ENCODE measurements at regions not wholly inside any gene's neighbourhood (a gene's known extent, or its start where the extent isn't known, plus 50 kb on each side); places are given as distances from the start of the nearest gene placed in this dataset.
"Not testable (repeated sequence)": the region's sequence is repeated elsewhere in the genome, so short reads cannot be mapped to it uniquely, and the experiment has no call there.

DNA sequence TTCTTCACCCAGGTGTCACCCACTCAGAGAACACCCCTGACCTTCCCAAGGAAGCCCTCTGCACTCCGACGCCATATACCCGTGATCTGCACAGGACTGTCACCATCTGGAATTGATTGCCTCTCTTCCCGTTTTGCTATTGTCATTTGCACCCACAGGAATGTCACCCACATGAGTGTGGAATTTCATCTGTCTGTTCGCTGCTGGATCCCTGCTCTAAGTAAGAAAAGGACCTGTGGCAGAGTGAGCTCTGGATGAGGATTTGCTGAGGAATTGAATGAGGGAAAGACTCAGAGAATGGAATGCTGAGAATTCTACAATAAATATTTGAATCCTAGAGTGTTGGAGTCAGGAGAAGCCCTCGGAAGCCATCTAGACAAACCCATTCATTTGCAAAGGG is 233.6 kb upstream of the SULF2 start:
- not testable (repeated sequence) for H3K27ac ChIP-seq (ENCODE audit: low read depth, low read length); H3K4me1 ChIP-seq (ENCODE audit: control insufficient read depth in 3 of 3, insufficient read depth in 3 of 3, low read length in 3 of 3); H3K9ac ChIP-seq (ENCODE audit: low read depth in 1 of 3, low read length in 3 of 3); H3K4me3 ChIP-seq (ENCODE audit: low read length in 3 of 3); H3K9me3 ChIP-seq (ENCODE audit: control insufficient read depth in 3 of 3, low read length in 3 of 3); H3K36me3 ChIP-seq (ENCODE audit: control insufficient read depth in 3 of 3, insufficient read depth in 3 of 3, low read length in 3 of 3)
- H3K27me3 ChIP-seq (ENCODE audit: control insufficient read depth in 3 of 3, insufficient read depth in 3 of 3, low read length in 3 of 3) = peaks cover 4 to 15% (median 9%) of the 10 kb centered on the region in 3 donors

DNA sequence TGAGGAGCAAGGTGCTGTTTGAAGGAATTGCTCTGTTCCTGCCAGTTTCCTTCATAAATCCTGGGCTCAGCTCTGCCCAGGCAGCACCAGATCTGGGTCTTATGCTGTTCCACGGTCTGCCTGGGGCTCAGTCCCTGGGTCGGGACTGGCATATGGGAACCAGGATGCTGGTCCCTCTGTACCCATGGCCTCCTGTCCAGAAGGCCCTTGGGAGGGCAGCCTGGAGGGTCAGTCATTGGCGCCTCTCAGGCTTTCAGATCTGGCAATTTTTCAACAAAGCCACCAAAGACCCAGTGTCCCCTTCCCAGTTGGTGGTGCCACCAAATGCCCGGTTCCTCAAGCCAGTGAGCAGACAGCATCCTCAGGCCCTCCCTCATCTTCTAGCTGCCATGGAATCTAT is 232.7 kb upstream of the SULF2 start:
- no peak overlapping the region for H3K9ac ChIP-seq (ENCODE audit: low read depth in 1 of 3, low read length in 3 of 3)
- H3K9me3 ChIP-seq (ENCODE audit: control insufficient read depth in 3 of 3, low read length in 3 of 3) = peaks cover 0 to 2% (median 0%) of the 10 kb centered on the region in 3 donors
- no peaks in the 10 kb centered on the region for H3K36me3 ChIP-seq (ENCODE audit: control insufficient read depth in 3 of 3, insufficient read depth in 3 of 3, low read length in 3 of 3)
- no peak overlapping the region for H3K27ac ChIP-seq (ENCODE audit: low read depth, low read length)
- H3K4me1 ChIP-seq (ENCODE audit: control insufficient read depth in 3 of 3, insufficient read depth in 3 of 3, low read length in 3 of 3) = peaks cover 0 to 2% (median 0%) of the 10 kb centered on the region in 3 donors
- H3K4me3 ChIP-seq (ENCODE audit: low read length in 3 of 3) = no peak overlapping the region
- H3K27me3 ChIP-seq (ENCODE audit: control insufficient read depth in 3 of 3, insufficient read depth in 3 of 3, low read length in 3 of 3) = peaks cover 4 to 15% (median 9%) of the 10 kb centered on the region in 3 donors

DNA sequence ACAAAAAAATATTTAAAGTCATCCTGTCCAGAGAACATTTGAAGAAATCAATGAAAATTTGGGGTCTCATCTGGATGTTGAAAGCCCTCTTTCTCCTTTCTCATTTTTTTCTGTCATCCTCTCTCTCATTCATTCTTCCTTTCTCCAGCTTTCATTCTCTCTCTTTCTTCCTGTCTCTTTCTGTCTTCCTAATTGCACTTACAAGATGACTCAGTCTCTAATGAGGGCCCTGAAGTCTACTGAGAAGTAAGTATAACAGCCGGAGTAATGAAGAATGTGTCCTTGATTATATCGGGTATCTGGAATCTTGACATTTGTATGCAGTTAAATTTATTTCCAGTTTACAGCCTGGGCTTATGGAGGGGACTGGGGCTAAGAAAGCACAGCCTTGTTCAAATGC is 232.2 kb upstream of the SULF2 start:
- H3K4me1 ChIP-seq (ENCODE audit: control insufficient read depth in 3 of 3, insufficient read depth in 3 of 3, low read length in 3 of 3) = peaks cover 0 to 2% (median 0%) of the 10 kb centered on the region in 3 donors
- H3K27me3 ChIP-seq (ENCODE audit: control insufficient read depth in 3 of 3, insufficient read depth in 3 of 3, low read length in 3 of 3) = peaks cover 4 to 15% (median 9%) of the 10 kb centered on the region in 3 donors
- H3K9me3 ChIP-seq (ENCODE audit: control insufficient read depth in 3 of 3, low read length in 3 of 3) = peaks cover 0 to 2% (median 0%) of the 10 kb centered on the region in 3 donors
- no peak overlapping the region for H3K4me3 ChIP-seq (ENCODE audit: low read length in 3 of 3)
- H3K36me3 ChIP-seq (ENCODE audit: control insufficient read depth in 3 of 3, insufficient read depth in 3 of 3, low read length in 3 of 3) = no peaks in the 10 kb centered on the region
- H3K9ac ChIP-seq (ENCODE audit: low read depth in 1 of 3, low read length in 3 of 3) = no peak overlapping the region
- H3K27ac ChIP-seq (ENCODE audit: low read depth, low read length) = no peak overlapping the region

DNA sequence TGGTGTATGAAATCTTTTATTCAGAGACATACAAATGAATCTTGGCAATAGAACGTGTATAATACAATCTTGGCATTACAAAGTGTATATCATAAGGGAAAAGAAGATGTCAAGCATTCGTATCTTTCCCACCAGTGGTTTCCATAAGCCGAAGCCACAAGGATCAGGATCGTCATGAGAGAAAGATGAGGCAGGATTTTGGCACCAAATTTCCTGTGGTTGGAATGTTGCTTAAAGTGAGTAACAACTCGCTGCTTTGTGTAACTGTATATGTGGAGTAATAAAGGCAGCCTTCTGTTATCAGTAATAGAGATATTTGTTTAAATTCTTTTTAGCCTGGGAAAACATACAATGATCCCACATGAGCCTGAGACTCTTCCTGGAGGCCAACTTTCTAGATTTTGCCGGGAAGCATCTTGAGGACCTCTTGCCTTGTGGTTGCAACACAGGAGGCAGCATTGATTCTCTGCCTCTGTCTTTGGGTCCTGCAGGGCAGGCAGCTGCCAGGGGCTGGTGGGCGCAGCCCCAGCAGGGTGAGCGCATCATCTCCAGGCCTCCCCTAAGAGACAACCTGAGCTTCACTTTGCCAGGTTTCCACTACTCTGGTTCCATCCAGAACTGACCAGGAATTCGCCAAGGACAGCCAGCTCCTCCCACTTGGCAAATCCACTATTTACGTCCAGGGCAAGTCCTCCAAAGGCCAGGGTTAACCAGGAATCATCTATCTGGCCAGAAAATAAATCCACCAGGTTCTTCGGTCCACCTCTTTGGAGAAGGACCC is 230.9 kb upstream of the SULF2 start:
- H3K36me3 ChIP-seq (ENCODE audit: control insufficient read depth in 3 of 3, insufficient read depth in 3 of 3, low read length in 3 of 3) = no peaks in the 10 kb centered on the region
- peaks cover 0 to 2% (median 0%) of the 10 kb centered on the region in 3 donors for H3K9me3 ChIP-seq (ENCODE audit: control insufficient read depth in 3 of 3, low read length in 3 of 3)
- no peak overlapping the region for H3K9ac ChIP-seq (ENCODE audit: low read depth in 1 of 3, low read length in 3 of 3)
- peaks cover 3 to 15% (median 4%) of the 10 kb centered on the region in 3 donors for H3K27me3 ChIP-seq (ENCODE audit: control insufficient read depth in 3 of 3, insufficient read depth in 3 of 3, low read length in 3 of 3)
- H3K4me1 ChIP-seq (ENCODE audit: control insufficient read depth in 3 of 3, insufficient read depth in 3 of 3, low read length in 3 of 3) = peaks cover 0 to 2% (median 0%) of the 10 kb centered on the region in 3 donors
- no peak overlapping the region for H3K4me3 ChIP-seq (ENCODE audit: low read length in 3 of 3)
- H3K27ac ChIP-seq (ENCODE audit: low read depth, low read length) = no peak overlapping the region

DNA sequence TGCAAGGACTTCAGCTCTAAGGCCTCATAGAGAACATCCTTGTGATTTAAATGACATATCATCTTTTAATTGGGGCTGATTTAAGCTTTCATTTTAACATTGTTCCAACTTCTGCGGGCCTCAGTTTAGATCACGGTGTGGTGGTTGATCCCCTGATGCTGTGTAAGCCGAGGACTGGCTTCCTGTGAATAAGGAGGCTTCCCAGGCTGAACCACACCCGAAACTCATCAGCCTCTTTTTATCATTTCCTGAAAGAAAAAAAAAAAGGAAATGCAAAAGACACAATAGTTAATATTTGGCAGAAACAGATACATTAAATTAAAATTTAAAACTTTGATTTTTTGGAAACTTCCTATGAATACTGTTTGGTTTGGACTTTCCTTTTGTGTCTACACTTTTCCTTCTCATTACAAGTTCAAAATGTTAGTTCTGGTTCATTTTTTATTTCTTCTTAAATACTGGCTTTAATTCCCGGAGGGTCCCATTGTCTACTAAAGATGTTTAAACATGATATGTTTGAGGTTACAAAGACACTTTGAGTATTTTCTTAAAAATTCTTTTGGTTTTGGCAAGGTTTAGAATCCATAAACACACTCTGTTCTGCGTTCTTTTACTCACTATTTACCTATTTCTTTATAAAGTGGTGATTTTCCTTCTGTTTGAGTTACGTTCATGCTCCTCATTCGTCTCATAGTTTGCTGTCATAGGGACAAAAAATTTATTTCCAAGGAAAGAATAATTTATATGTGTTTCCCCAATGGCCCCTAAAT is 230.0 kb upstream of the SULF2 start:
- peaks cover 0 to 2% (median 0%) of the 10 kb centered on the region in 3 donors for H3K4me1 ChIP-seq (ENCODE audit: control insufficient read depth in 3 of 3, insufficient read depth in 3 of 3, low read length in 3 of 3)
- no peak overlapping the region for H3K27ac ChIP-seq (ENCODE audit: low read depth, low read length)
- peaks cover 0 to 2% (median 0%) of the 10 kb centered on the region in 3 donors for H3K9me3 ChIP-seq (ENCODE audit: control insufficient read depth in 3 of 3, low read length in 3 of 3)
- no peaks in the 10 kb centered on the region for H3K36me3 ChIP-seq (ENCODE audit: control insufficient read depth in 3 of 3, insufficient read depth in 3 of 3, low read length in 3 of 3)
- no peak overlapping the region for H3K9ac ChIP-seq (ENCODE audit: low read depth in 1 of 3, low read length in 3 of 3)
- peaks cover 3 to 12% (median 4%) of the 10 kb centered on the region in 3 donors for H3K27me3 ChIP-seq (ENCODE audit: control insufficient read depth in 3 of 3, insufficient read depth in 3 of 3, low read length in 3 of 3)
- no peak overlapping the region for H3K4me3 ChIP-seq (ENCODE audit: low read length in 3 of 3)

DNA sequence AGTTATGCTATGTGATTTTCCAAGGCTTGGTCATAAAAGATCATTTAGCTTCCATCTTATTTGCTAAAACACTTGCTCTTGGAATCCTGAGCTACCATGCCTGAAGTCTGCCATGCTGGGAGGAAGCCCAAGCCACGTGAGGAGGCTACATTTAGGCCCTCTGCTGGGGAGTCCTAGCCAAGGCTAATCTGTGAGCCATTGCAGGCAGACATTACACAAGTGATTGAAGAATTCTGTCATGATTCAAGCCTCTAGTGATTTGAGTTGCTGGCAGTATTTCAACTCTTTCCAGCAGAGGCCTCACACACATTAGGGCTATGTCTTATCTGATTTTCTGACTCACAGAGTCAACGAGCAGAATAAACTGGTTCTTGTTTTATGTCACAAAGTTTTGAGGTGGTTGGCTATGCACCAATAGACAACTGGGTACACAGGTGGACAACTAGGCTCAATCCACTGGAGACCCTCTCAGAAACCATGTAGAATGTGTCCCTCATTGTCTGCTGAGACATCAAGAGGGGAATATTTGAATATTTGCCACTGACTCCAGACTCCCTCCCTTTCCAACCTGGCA is 227.2 kb upstream of the SULF2 start:
- H3K9me3 ChIP-seq (ENCODE audit: control insufficient read depth in 3 of 3, low read length in 3 of 3) = no peaks in the 10 kb centered on the region
- no peaks in the 10 kb centered on the region for H3K36me3 ChIP-seq (ENCODE audit: control insufficient read depth in 3 of 3, insufficient read depth in 3 of 3, low read length in 3 of 3)
- peaks cover 0 to 3% (median 0%) of the 10 kb centered on the region in 3 donors for H3K4me1 ChIP-seq (ENCODE audit: control insufficient read depth in 3 of 3, insufficient read depth in 3 of 3, low read length in 3 of 3)
- no peak overlapping the region for H3K27ac ChIP-seq (ENCODE audit: low read depth, low read length)
- no peak overlapping the region for H3K9ac ChIP-seq (ENCODE audit: low read depth in 1 of 3, low read length in 3 of 3)
- H3K27me3 ChIP-seq (ENCODE audit: control insufficient read depth in 3 of 3, insufficient read depth in 3 of 3, low read length in 3 of 3) = peaks cover 0 to 3% (median 0%) of the 10 kb centered on the region in 3 donors
- H3K4me3 ChIP-seq (ENCODE audit: low read length in 3 of 3) = no peak overlapping the region

DNA sequence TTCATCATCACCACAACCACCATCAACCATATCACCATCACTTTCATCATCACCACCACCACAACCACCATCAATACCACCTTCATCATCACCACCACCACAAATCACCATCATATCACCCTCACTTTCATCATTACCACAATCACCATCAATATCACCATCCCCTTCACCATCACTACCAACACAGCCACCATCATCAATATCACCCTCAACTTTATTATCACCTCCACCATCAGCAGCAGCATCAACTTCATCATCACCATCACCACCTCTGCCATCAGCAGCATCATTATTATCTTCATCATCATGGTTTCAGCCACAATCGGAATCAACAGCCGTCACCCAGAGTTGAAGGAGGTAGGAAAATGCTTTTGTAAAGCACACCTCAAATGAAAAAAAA is 225.7 kb upstream of the SULF2 start:
- Histone ChIP-seq H3K27ac (ENCODE audit: low read depth, low read length) (no peak overlapping the region), H3K4me3 (ENCODE audit: low read length in 3 of 3) (no peak overlapping the region), H3K27me3 (ENCODE audit: control insufficient read depth in 3 of 3, insufficient read depth in 3 of 3, low read length in 3 of 3) (peaks cover under 1 to 3% (median 2%) of the 10 kb centered on the region in 3 donors), H3K4me1 (ENCODE audit: control insufficient read depth in 3 of 3, insufficient read depth in 3 of 3, low read length in 3 of 3) (peaks cover 0 to 3% (median 0%) of the 10 kb centered on the region in 3 donors), H3K36me3 (ENCODE audit: control insufficient read depth in 3 of 3, insufficient read depth in 3 of 3, low read length in 3 of 3) (no peaks in the 10 kb centered on the region), H3K9me3 (ENCODE audit: control insufficient read depth in 3 of 3, low read length in 3 of 3) (no peaks in the 10 kb centered on the region), H3K9ac (ENCODE audit: low read depth in 1 of 3, low read length in 3 of 3) (no peak overlapping the region)

DNA sequence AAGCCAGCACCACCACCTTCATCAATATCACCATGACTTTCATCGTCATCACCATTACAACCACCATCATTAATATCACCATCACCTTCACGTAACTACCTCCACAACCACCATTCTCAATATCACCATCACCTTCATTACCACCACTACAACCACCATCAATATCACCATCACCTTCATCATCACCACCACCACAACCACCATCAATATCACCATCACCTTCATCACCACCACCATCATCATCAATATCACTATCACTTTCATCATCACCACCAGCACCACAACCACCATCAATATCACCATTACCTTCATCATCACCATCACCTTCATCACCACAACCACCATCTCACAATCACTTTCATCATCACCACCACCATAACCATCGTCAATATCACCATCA is 225.3 kb upstream of the SULF2 start:
- Histone ChIP-seq H3K4me1 (ENCODE audit: control insufficient read depth in 3 of 3, insufficient read depth in 3 of 3, low read length in 3 of 3) (peaks cover 0 to 3% (median 0%) of the 10 kb centered on the region in 3 donors), H3K4me3 (ENCODE audit: low read length in 3 of 3) (no peak overlapping the region), H3K27ac (ENCODE audit: low read depth, low read length) (no peak overlapping the region), H3K9ac (ENCODE audit: low read depth in 1 of 3, low read length in 3 of 3) (no peak overlapping the region), H3K9me3 (ENCODE audit: control insufficient read depth in 3 of 3, low read length in 3 of 3) (no peaks in the 10 kb centered on the region), H3K36me3 (ENCODE audit: control insufficient read depth in 3 of 3, insufficient read depth in 3 of 3, low read length in 3 of 3) (no peaks in the 10 kb centered on the region), H3K27me3 (ENCODE audit: control insufficient read depth in 3 of 3, insufficient read depth in 3 of 3, low read length in 3 of 3) (peaks cover 3 to 4% (median 4%) of the 10 kb centered on the region in 3 donors)

DNA sequence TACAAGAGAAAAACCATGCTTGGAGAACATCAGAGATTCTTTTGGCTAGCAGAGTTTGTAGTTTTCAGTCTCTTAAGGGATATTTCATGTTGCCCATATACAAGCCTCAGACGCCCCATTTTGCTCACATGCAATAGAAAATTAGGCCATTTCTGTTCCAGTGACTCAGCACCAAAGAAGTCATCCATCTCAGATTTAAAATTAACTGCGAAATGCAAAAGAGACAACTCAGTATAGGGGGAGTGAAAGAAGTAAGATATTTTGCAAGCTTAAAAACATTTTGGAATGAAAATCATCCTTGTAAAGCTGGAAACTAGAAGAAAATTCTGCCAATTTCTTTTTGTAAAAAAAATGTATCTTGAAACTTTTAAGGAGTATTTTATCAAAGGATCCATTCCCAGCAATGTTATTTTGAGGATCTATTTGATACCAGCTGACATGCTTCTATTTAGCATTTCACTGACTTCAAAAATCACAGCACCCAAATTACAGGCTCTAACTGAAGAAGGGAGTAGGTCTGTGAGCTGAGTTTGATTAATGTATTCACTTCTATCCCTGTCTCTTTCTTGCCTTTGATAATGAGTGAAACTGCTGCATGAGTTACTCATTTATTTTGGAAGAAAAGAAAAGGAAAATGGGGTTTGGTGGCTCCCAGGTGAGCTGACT is 223.7 kb upstream of the SULF2 start:
- no peaks in the 10 kb centered on the region for H3K36me3 ChIP-seq (ENCODE audit: control insufficient read depth in 3 of 3, insufficient read depth in 3 of 3, low read length in 3 of 3)
- no peak overlapping the region for H3K9ac ChIP-seq (ENCODE audit: low read depth in 1 of 3, low read length in 3 of 3)
- H3K4me3 ChIP-seq (ENCODE audit: low read length in 3 of 3) = no peak overlapping the region
- H3K27me3 ChIP-seq (ENCODE audit: control insufficient read depth in 3 of 3, insufficient read depth in 3 of 3, low read length in 3 of 3) = peaks cover 3 to 8% (median 7%) of the 10 kb centered on the region in 3 donors
- H3K4me1 ChIP-seq (ENCODE audit: control insufficient read depth in 3 of 3, insufficient read depth in 3 of 3, low read length in 3 of 3) = peaks cover 0 to 3% (median 0%) of the 10 kb centered on the region in 3 donors
- H3K9me3 ChIP-seq (ENCODE audit: control insufficient read depth in 3 of 3, low read length in 3 of 3) = no peaks in the 10 kb centered on the region
- no peak overlapping the region for H3K27ac ChIP-seq (ENCODE audit: low read depth, low read length)
